ENCODE measurements at regions not wholly inside any gene's neighbourhood (a gene's known extent, or its start where the extent isn't known, plus 50 kb on each side); places are given as distances from the start of the nearest gene placed in this dataset.

DNA sequence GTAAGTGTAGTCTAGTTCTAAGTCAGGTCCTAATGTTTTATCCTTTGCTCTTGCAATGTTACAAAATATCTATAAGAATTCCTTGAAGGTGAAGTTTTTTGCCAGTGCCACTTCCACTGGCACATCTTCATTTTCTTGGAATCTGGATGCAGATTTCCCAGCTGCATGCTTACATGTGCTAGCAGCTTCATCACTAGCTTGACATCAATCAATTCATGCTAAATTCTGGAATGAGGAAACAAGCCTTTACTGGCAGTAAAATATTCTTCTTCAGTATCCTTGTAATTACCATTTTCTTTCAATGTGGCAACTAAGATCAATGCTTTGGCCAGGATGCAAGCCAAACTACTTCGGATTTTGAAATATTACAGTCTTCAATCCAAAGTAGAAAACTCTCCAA is 200.6 kb upstream of the SIX2 start:
- DNase-seq (ENCODE audit: low spot score) = no peak
- in situ Hi-C loops (cut with MboI; ENCODE audit: low pct_unique_long_range_greater_than_20kb, low sequenced_read_pairs, unreplicated experiment) = no loop called here
- no peak for TF ChIP-seq CTCF (IDR thresholded peaks at IDR 0.05; ENCODE audit: extremely low read depth, insufficient read depth, missing control alignments)

DNA sequence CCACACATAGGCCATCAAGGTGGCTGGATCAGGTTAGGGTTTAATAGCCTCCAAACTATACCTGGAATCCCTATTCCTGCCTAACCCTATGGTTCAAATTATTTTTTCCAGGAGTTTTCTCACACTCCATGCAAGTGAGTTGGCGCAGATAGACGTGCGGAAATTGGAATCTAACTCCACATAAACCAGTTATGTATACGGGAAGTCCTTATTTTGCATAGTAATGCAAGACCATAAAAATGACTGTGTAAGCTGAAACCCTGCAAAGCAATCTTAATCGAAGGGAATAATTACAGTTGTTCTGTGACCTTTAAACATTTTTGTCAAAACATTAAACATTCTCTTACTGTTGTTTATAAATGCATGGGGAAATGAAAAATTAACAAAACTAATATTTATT is 200.1 kb upstream of the SIX2 start:
- in situ Hi-C loops (cut with MboI; ENCODE audit: low pct_unique_long_range_greater_than_20kb, low sequenced_read_pairs, unreplicated experiment) = no loop called here
- no peak for TF ChIP-seq CTCF (IDR thresholded peaks at IDR 0.05; ENCODE audit: extremely low read depth, insufficient read depth, missing control alignments)
- no peak for DNase-seq (ENCODE audit: low spot score)

DNA sequence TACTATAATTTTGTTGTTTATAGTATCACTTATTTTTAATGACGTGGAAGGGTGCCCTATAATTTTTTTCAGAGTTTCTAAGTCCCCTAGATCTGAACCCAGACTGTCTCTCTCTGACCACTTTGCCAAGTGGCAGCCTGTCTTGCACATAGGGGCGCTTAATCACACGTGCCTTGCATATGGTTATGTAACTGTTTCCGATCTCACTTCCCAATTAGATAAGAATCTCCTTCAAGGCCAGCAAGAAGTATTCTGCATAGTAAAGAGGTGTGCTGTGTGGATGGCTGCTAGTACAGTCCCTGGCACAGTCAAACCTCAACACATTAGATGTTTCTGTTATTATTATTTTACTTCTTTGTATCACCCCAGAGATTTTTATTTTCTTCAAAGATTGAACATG is 197.8 kb upstream of the SIX2 start:
- no peak for TF ChIP-seq CTCF (IDR thresholded peaks at IDR 0.05; ENCODE audit: extremely low read depth, insufficient read depth, missing control alignments)
- no peak for DNase-seq (ENCODE audit: low spot score)
- in situ Hi-C loops (cut with MboI; ENCODE audit: low pct_unique_long_range_greater_than_20kb, low sequenced_read_pairs, unreplicated experiment) = no loop called here

DNA sequence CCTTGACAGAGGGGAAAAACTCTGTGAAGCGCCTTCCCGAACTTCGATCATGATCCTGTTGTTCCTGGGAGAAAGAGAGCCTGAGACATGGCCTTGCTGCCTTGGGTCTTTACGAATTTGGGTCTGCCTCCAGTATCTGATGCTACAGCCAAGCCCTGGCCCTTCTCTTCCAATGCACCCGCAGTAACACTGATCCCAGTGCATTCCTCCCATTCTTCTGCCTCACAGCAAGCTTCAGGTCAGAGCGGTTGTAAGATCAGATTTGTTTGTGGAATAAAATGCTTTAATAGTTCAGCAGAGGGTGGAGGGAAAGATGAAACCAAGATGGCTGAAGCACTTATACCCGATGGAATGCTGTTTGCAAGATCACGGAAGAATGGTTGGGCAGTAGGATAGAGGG is 196.7 kb upstream of the SIX2 start:
- in situ Hi-C loops (cut with MboI; ENCODE audit: low pct_unique_long_range_greater_than_20kb, low sequenced_read_pairs, unreplicated experiment) = no loop called here
- no peak for DNase-seq (ENCODE audit: low spot score)
- TF ChIP-seq CTCF (IDR thresholded peaks at IDR 0.05; ENCODE audit: extremely low read depth, insufficient read depth, missing control alignments) = no peak

- in situ Hi-C loops (cut with MboI; ENCODE audit: low pct_unique_long_range_greater_than_20kb, low sequenced_read_pairs, unreplicated experiment) = no loop called here
- no peak for TF ChIP-seq CTCF (IDR thresholded peaks at IDR 0.05; ENCODE audit: extremely low read depth, insufficient read depth, missing control alignments)
- no peak for DNase-seq (ENCODE audit: low spot score)
Measured at GRCh38 chr2:45205480-45205879, 196.2 kb upstream of the SIX2 start.

- DNase-seq (ENCODE audit: low spot score) = no peak
- in situ Hi-C loops (cut with MboI; ENCODE audit: low pct_unique_long_range_greater_than_20kb, low sequenced_read_pairs, unreplicated experiment) = no loop called here
- no peak for TF ChIP-seq CTCF (IDR thresholded peaks at IDR 0.05; ENCODE audit: extremely low read depth, insufficient read depth, missing control alignments)
Measured at GRCh38 chr2:45203400-45203799, 194.1 kb upstream of the SIX2 start.

DNA sequence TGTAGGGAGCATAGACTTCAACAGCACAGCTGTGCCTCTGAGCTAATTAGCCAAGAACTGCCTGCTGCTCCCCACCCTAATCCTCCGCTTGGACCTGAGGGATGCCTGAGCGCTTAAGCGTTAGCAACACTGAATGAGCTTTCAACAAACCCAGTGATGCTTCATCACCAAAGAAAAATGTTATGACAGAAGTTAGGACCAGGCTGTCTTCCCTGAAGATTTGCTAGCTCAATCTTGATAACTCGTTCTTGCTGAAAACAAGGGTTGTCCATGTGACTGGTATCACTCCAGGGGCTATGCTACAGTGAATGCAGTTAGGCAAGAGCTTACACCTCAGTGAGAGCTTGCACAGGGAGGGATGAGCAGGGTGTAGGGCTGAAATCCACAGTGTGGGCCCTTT is 190.7 kb upstream of the SIX2 start:
- in situ Hi-C loops (cut with MboI; ENCODE audit: low pct_unique_long_range_greater_than_20kb, low sequenced_read_pairs, unreplicated experiment) = no loop called here
- no peak for TF ChIP-seq CTCF (IDR thresholded peaks at IDR 0.05; ENCODE audit: extremely low read depth, insufficient read depth, missing control alignments)
- no peak for DNase-seq (ENCODE audit: low spot score)
